K562 (cell line): ENCODE measurements at regions not wholly inside any gene's neighbourhood (a gene's known extent, or its start where the extent isn't known, plus 50 kb on each side); places are given as distances from the start of the nearest gene placed in this dataset.
A peak's percentile ranks its signal among the peaks of the same experiment; 100 is the strongest.

Experiments used
- CBX2 ChIP-seq: fragments of 200-600 bp; sonication (generic); IDR thresholded peaks from one replicate; pipeline ENCODE4 v1.6.1; 2012; ENCODE audit warnings: mild to moderate bottlenecking, low read length, inconsistent platforms; ENCODE audit not compliant: insufficient read depth, poor library complexity, severe bottlenecking
- CBX8 ChIP-seq: fragments of 200-600 bp; sonication (generic); IDR thresholded peaks from 2 replicates; pipeline ENCODE4 v1.6.1; 2012; ENCODE audit warnings: borderline replicate concordance, mixed run types, low read depth, mild to moderate bottlenecking, moderate library complexity, mixed read lengths, low read length, control low read depth, inconsistent platforms; ENCODE audit not compliant: poor library complexity, severe bottlenecking; ENCODE audit errors: extremely low read depth
- EP300 ChIP-seq: IDR thresholded peaks from 2 replicates; pipeline ENCODE4 v1.6.1; 2012; ENCODE audit warnings: low read length, improper control_type of control experiment
- ESRRA ChIP-seq: fragments of 450-650 bp; IDR thresholded peaks from 2 replicates; pipeline ENCODE4 v1.6.1; 2014; ENCODE audit warnings: low read depth, mild to moderate bottlenecking, moderate library complexity, borderline replicate concordance
- ETV6 ChIP-seq, 3 experiments: fragments of 150-350 bp in 1 of 3; sonication (generic) in 1 of 3; formaldehyde crosslinking in 1 of 3; IDR thresholded peaks; 2 replicates each; pipeline versions ENCODE4 v1.6.1 to v1.8.0; 2014 to 2022; ENCODE audit warnings: borderline replicate concordance in 2 of 3, low read depth in 2 of 3, antibody characterized with exemption in 1 of 3, low read length in 1 of 3, mild to moderate bottlenecking in 1 of 3, missing genetic modification reagents in 1 of 3
- FIP1L1 ChIP-seq: fragments of 200-400 bp; formaldehyde crosslinking; IDR thresholded peaks from 2 replicates; pipeline ENCODE4 v1.6.1; 2018; ENCODE audit warnings: mild to moderate bottlenecking, low read depth, low read length; ENCODE audit not compliant: poor library complexity, severe bottlenecking
- FOXJ3 ChIP-seq: sonication (generic); formaldehyde crosslinking; IDR thresholded peaks from 2 replicates; pipeline ENCODE4 v1.4.0; 2020; ENCODE audit warnings: mild to moderate bottlenecking, missing genetic modification reagents
- GABPA ChIP-seq: fragments of 200-800 bp; sonication (Bioruptor generic); conservative IDR thresholded peaks from 2 replicates; pipeline ENCODE4 v1.6.1; 2016; ENCODE audit warnings: low read depth, missing genetic modification characterization, missing compliant biosample characterization
- HCFC1 ChIP-seq: IDR thresholded peaks from 2 replicates; pipeline ENCODE4 v1.6.1; 2012; ENCODE audit warnings: low read depth, low read length, improper control_type of control experiment
- HDAC1 ChIP-seq, 2 experiments: fragments of 450-650 bp; IDR thresholded peaks; 2 replicates each; pipeline ENCODE4 v1.6.1; 2016 to 2017; ENCODE audit warnings: inconsistent platforms in 1 of 2, mild to moderate bottlenecking in 1 of 2, moderate library complexity in 1 of 2
- HSF4 ChIP-seq: fragments of 250-450 bp; sonication (Bioruptor Pico); IDR thresholded peaks from 2 replicates; pipeline ENCODE4 v2.1.2; 2022; ENCODE audit warnings: mild to moderate bottlenecking, moderate library complexity, borderline replicate concordance
- NEUROD1 ChIP-seq: fragments of 150-350 bp; IDR thresholded peaks from 2 replicates; pipeline ENCODE4 v1.6.1; 2014; ENCODE audit warnings: borderline replicate concordance, low read length, low read depth; ENCODE audit not compliant: partially characterized antibody
- NFXL1 ChIP-seq: fragments of 450-650 bp; formaldehyde crosslinking; IDR thresholded peaks from 2 replicates; pipeline ENCODE4 v1.4.0; 2021; ENCODE audit warnings: mild to moderate bottlenecking
- NFYB ChIP-seq: IDR thresholded peaks from 2 replicates; pipeline ENCODE4 v1.6.1; 2011; ENCODE audit warnings: mild to moderate bottlenecking, moderate library complexity; ENCODE audit not compliant: insufficient read length; ENCODE audit errors: extremely low read depth
- OTX1 ChIP-seq: fragments of 450-650 bp; formaldehyde crosslinking; IDR thresholded peaks from 2 replicates; pipeline ENCODE4 v1.4.0; 2022; ENCODE audit warnings: mild to moderate bottlenecking
- PCBP1 ChIP-seq: fragments of 200-400 bp; formaldehyde crosslinking; IDR thresholded peaks from 2 replicates; pipeline ENCODE4 v1.6.1; 2018; ENCODE audit warnings: mild to moderate bottlenecking, low read depth, low read length; ENCODE audit not compliant: poor library complexity, severe bottlenecking
- SLC30A9 ChIP-seq: fragments of 250-450 bp; sonication (Bioruptor Pico); IDR thresholded peaks from 2 replicates; pipeline ENCODE4 v1.8.0; 2022; ENCODE audit warnings: mild to moderate bottlenecking, moderate library complexity
- SNIP1 ChIP-seq: fragments of 450-650 bp; IDR thresholded peaks from 2 replicates; pipeline ENCODE4 v1.7.1; 2017; ENCODE audit warnings: low read depth, mild to moderate bottlenecking
- ZFPM2 ChIP-seq: fragments of 250-450 bp; sonication (Bioruptor Pico); IDR thresholded peaks from 2 replicates; pipeline ENCODE4 v1.5.1; 2022; ENCODE audit warnings: mild to moderate bottlenecking
- ZNF311 ChIP-seq: fragments of 250-450 bp; sonication (Bioruptor Pico); IDR thresholded peaks from 2 replicates; pipeline ENCODE4 v1.4.0; 2020; ENCODE audit warnings: mild to moderate bottlenecking, moderate library complexity
- TF ChIP-seq, protein P1 (sequence below), 2 experiments: fragments of 450-650 bp in 1 of 2; sonication (generic) in 1 of 2; formaldehyde crosslinking; conservative IDR thresholded peaks; 2 replicates each; pipeline versions ENCODE4 v1.4.0 to v1.8.1; 2020 to 2022; ENCODE audit warnings: mild to moderate bottlenecking in 1 of 2, missing genetic modification reagents in 1 of 2
- TF ChIP-seq, protein P2 (sequence below): fragments of 450-650 bp; conservative IDR thresholded peaks from 2 replicates; pipeline ENCODE4 v1.6.1; 2016; ENCODE audit warnings: missing genetic modification characterization, low read depth, mild to moderate bottlenecking, missing compliant biosample characterization, moderate library complexity
- TF ChIP-seq, protein P3 (sequence below): fragments of 450-650 bp; formaldehyde crosslinking; conservative IDR thresholded peaks from 2 replicates; pipeline ENCODE4 v1.4.0; 2022; ENCODE audit warnings: mild to moderate bottlenecking, missing genetic modification characterization

DNA sequence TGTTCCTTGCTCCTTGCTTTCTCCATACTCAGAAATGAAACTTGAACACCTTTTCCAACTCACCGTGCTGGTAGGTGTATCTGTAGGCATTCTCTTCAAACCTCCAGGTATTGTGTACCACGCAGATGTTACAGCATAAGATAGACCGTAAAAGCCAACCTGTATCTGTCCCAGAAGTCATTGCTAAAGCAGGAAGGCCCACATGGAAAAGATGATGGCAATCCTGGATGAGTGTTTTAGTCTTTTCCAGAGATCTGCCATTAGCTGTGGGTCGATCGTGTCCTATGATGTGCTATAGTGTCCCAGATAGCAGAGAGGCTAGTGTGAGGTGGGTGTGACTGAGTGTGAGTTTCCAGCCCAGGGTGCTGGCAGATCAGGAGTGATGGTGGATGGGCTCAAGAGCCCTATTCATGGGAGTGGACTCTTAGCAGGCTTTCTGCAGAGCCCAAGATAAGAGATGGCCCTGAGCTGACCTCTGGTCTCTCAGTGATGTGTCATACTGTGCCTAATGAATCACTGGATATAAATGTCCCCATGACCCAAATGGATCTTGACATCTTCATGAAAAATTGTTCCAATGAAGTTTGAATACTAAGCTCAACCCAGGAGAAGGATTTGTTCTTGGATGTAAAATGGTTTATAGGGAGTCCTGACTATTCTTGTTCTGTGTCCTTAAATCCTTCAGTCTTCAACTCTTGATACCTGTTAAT is 69.1 kb upstream of the WDR1 start (continued):
- TF ChIP-seq, protein P1, sequence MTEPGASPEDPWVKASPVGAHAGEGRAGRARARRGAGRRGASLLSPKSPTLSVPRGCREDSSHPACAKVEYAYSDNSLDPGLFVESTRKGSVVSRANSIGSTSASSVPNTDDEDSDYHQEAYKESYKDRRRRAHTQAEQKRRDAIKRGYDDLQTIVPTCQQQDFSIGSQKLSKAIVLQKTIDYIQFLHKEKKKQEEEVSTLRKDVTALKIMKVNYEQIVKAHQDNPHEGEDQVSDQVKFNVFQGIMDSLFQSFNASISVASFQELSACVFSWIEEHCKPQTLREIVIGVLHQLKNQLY (CRISPR knock-in tag; conservative IDR thresholded peaks at IDR 0.05): no peak
- no peak for TF ChIP-seq CBX2
- TF ChIP-seq EP300: peak; percentile 92
- TF ChIP-seq ESRRA: peak; percentile 72; the same call in 1 of the 2 replicates
- no peak for TF ChIP-seq NFYB
- peak; percentile 57; the same call in 1 of the 2 replicates for TF ChIP-seq OTX1 (CRISPR knock-in tag)
- 0 out of 2 replicates have a peak, but pooled peaks have one; percentile 11 for TF ChIP-seq NFXL1 (CRISPR knock-in tag)
- no peak for TF ChIP-seq ETV6 (IDR thresholded peaks at IDR 0.05; ENCODE audit: borderline replicate concordance in 1 of 2, low read depth in 2 of 2, low read length in 1 of 2)
- TF ChIP-seq ETV6 (CRISPR knock-in tag; IDR thresholded peaks at IDR 0.05; ENCODE audit: borderline replicate concordance): no peak
- TF ChIP-seq HCFC1: no peak; the same call in 1 of the 2 replicates
- TF ChIP-seq GABPA (tag): no peak; the same call in 1 of the 2 replicates
- no peak for TF ChIP-seq HSF4 (CRISPR knock-in tag)
- TF ChIP-seq ZFPM2 (CRISPR knock-in tag): no peak
- no peak for TF ChIP-seq SLC30A9 (CRISPR knock-in tag)
- TF ChIP-seq HDAC1 (IDR thresholded peaks at IDR 0.05): peak in 1 of 2 experiments; percentile 70; a peak in 1 of 4 replicates
- TF ChIP-seq, protein P2, sequence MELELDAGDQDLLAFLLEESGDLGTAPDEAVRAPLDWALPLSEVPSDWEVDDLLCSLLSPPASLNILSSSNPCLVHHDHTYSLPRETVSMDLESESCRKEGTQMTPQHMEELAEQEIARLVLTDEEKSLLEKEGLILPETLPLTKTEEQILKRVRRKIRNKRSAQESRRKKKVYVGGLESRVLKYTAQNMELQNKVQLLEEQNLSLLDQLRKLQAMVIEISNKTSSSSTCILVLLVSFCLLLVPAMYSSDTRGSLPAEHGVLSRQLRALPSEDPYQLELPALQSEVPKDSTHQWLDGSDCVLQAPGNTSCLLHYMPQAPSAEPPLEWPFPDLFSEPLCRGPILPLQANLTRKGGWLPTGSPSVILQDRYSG (tag): peak; percentile 35; the same call in 1 of the 2 replicates
- no peak for TF ChIP-seq FIP1L1
- peak; percentile 54; the same call in 1 of the 2 replicates for TF ChIP-seq ZNF311
- TF ChIP-seq, protein P3, sequence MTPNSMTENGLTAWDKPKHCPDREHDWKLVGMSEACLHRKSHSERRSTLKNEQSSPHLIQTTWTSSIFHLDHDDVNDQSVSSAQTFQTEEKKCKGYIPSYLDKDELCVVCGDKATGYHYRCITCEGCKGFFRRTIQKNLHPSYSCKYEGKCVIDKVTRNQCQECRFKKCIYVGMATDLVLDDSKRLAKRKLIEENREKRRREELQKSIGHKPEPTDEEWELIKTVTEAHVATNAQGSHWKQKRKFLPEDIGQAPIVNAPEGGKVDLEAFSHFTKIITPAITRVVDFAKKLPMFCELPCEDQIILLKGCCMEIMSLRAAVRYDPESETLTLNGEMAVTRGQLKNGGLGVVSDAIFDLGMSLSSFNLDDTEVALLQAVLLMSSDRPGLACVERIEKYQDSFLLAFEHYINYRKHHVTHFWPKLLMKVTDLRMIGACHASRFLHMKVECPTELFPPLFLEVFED (CRISPR knock-in tag): 0 out of 2 replicates have a peak, but pooled peaks have one; percentile 34
- TF ChIP-seq CBX8: no peak
- no peak for TF ChIP-seq PCBP1
- peak; percentile 4; the same call in 1 of the 2 replicates for TF ChIP-seq SNIP1
- no peak for TF ChIP-seq FOXJ3
- TF ChIP-seq NEUROD1: peak; percentile 74
